GM23248 (cell line): ENCODE measurements at regions not wholly inside any gene's neighbourhood (a gene's known extent, or its start where the extent isn't known, plus 50 kb on each side); places are given as distances from the start of the nearest gene placed in this dataset.
A peak's percentile ranks its signal among the peaks of the same experiment; 100 is the strongest.

Source experiments
- DNase-seq: peaks from one replicate; pipeline ENCODE4 v3.0.0-alpha.2; 2015
- H2AFZ ChIP-seq: fragments of 200-600 bp; sonication (generic); 2 replicates; pipeline ENCODE4 v1.6.1; 2016; ENCODE audit warnings: antibody characterized with exemption
- H3F3A ChIP-seq: fragments of 200-600 bp; sonication (generic); 2 replicates; pipeline ENCODE4 v1.6.1; 2016; ENCODE audit warnings: mild to moderate bottlenecking, antibody characterized with exemption, mixed run types; ENCODE audit not compliant: insufficient read depth
- H3K27ac ChIP-seq: fragments of 200-600 bp; sonication (generic); 2 replicates; pipeline ENCODE4 v1.5.1; 2016; ENCODE audit warnings: mild to moderate bottlenecking
- H3K27me3 ChIP-seq: fragments of 200-600 bp; sonication (generic); replicated peaks from 2 replicates; pipeline ENCODE4 v1.6.1; 2016; ENCODE audit warnings: mild to moderate bottlenecking; ENCODE audit not compliant: insufficient read depth
- H3K36me3 ChIP-seq: fragments of 200-600 bp; sonication (generic); 2 replicates; pipeline ENCODE4 v1.6.1; 2016; ENCODE audit warnings: low read depth, mild to moderate bottlenecking
- H3K4me1 ChIP-seq: fragments of 200-600 bp; sonication (generic); 2 replicates; pipeline ENCODE4 v1.6.1; 2016; ENCODE audit warnings: mild to moderate bottlenecking; ENCODE audit not compliant: insufficient read depth
- H3K4me2 ChIP-seq: fragments of 200-600 bp; sonication (generic); one replicate; pipeline ENCODE4 v1.6.1; 2016; ENCODE audit warnings: mild to moderate bottlenecking; ENCODE audit not compliant: unreplicated experiment
- H3K4me3 ChIP-seq: fragments of 200-600 bp; sonication (generic); 2 replicates; pipeline ENCODE4 v1.5.1; 2016; ENCODE audit warnings: mild to moderate bottlenecking
- H3K79me2 ChIP-seq: fragments of 200-600 bp; sonication (generic); 2 replicates; pipeline ENCODE4 v1.6.1; 2016; ENCODE audit warnings: mild to moderate bottlenecking; ENCODE audit not compliant: insufficient read depth
- H3K9ac ChIP-seq: fragments of 200-600 bp; sonication (generic); 2 replicates; pipeline ENCODE4 v1.6.1; 2016; ENCODE audit warnings: mild to moderate bottlenecking
- H3K9me2 ChIP-seq: fragments of 200-600 bp; sonication (generic); 2 replicates; pipeline ENCODE4 v1.6.1; 2016; ENCODE audit warnings: mixed run types, mild to moderate bottlenecking, moderate library complexity; ENCODE audit not compliant: insufficient read depth
- H3K9me3 ChIP-seq: fragments of 200-600 bp; sonication (generic); one replicate; pipeline ENCODE4 v1.6.1; 2017; ENCODE audit warnings: low read depth
- H4K20me1 ChIP-seq: fragments of 200-600 bp; sonication (generic); 2 replicates; pipeline ENCODE4 v1.6.0; 2016; ENCODE audit not compliant: insufficient read depth
- EZH2 ChIP-seq: fragments of 200-600 bp; sonication (generic); IDR thresholded peaks from 2 replicates; pipeline ENCODE4 v1.6.1; 2018; ENCODE audit warnings: antibody characterized with exemption, mild to moderate bottlenecking; ENCODE audit not compliant: insufficient read depth, poor library complexity, severe bottlenecking
- EZH2phosphoT487 ChIP-seq: fragments of 200-600 bp; sonication (generic); IDR thresholded peaks from 2 replicates; pipeline ENCODE4 v1.6.1; 2018; ENCODE audit warnings: antibody characterized with exemption, moderate library complexity, mild to moderate bottlenecking, low read depth; ENCODE audit not compliant: insufficient read depth
- WGBS, 2 experiments: methylation state at CpG; one replicate each; pipeline ENCODE4 v1.1.6; 2015 to 2017; ENCODE audit warnings: low lambda C conversion rate in 2 of 2, low coverage in 1 of 2; ENCODE audit errors: missing lambda C conversion rate in 2 of 2; 5-methylcytosine and 5-hydroxymethylcytosine counted together
- in situ Hi-C: fragments of 300-500 bp; cut with MboI; formaldehyde crosslinking; loops from 2 replicates; pipeline ENCODE4 v1.15.0; 2020

DNA sequence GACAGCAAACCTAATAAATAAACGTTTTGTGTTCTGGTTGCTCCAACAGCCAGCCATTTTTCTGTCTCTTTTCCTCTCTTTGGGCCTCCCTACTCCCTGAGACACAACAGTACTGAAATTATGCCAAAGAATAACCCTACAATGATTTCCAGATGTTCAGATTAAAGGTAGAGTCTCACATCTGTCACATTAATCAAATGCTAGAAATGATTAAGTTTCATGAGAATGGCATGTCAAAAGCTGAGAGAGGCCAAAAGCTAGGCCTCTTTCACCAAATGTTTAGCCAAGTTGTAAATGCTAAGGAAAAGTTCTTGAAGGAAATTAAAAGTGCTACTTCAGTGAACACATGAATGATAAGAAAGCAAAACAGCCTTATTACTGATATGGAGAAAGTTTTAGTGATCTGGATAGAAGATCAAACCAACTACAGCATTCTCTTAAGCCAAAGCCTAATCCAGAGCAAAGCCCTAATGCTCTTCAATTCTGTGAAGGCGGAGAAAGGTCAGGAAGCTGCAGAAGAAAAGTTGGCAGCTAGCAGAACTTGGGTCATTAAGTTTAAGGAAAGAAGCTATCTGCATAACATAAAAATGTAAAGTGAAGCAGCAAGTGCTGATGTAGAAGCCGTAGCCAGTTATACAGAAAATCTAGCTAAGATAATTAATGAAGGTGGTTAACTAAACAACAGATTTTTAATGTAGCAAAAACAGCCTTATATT lies 182.1 kb upstream of the NUDT6 start:
- Histone ChIP-seq H3K4me1 (peaks cover 10% of the 10 kb centered on the region), H4K20me1 (no peaks in the 10 kb centered on the region), H3K36me3 (no peaks in the 10 kb centered on the region), H3K27me3 (no peaks in the 10 kb centered on the region), H3K79me2 (no peaks in the 10 kb centered on the region), H3F3A (no peaks in the 10 kb centered on the region), H3K9me3 (no peaks in the 10 kb centered on the region), H3K4me3 (no peak overlapping the region), H2AFZ (no peak overlapping the region), H3K9me2 (no peaks in the 10 kb centered on the region), H3K4me2 (no peak overlapping the region), H3K27ac (no peak overlapping the region), H3K9ac (no peak overlapping the region)
- peak; percentile 21 for DNase-seq
- TF ChIP-seq EZH2phosphoT487 (no peak), EZH2 (no peak)
- WGBS, 2 experiments = 61 to 67% methylated on average over 3 of the region's 3 CpGs
- in situ Hi-C loops = no loop called here

DNA sequence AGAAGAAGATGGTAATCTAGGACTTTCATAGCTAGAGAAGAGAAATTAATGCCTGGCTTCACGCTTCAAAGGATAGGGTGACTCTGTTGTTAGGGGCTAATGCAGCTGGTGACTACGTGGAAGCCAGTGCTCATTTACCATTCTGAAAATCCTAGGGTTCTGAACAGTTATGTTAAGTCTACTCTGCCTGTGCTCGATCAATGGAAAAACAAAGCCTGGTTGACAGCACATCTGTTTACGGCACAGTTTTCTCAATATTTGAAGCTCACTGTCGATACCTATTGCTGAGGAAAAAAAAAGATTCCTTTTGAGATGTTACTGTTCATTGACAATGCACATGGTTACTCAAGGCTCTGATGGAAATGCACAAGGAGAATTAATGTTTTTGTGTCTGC lies 182.6 kb upstream of the NUDT6 start:
- no peak overlapping the region for H3K27ac ChIP-seq
- 97 to 98% methylated on average over 5 of the region's 5 CpGs for WGBS, 2 experiments
- H4K20me1 ChIP-seq = no peaks in the 10 kb centered on the region
- no peak overlapping the region for H2AFZ ChIP-seq
- H3K9me2 ChIP-seq = no peaks in the 10 kb centered on the region
- no peak for TF ChIP-seq EZH2phosphoT487
- no peak for TF ChIP-seq EZH2
- H3F3A ChIP-seq = no peaks in the 10 kb centered on the region
- no peak for DNase-seq
- no peaks in the 10 kb centered on the region for H3K9me3 ChIP-seq
- H3K4me1 ChIP-seq = peaks cover 10% of the 10 kb centered on the region
- no peaks in the 10 kb centered on the region for H3K27me3 ChIP-seq
- no peak overlapping the region for H3K9ac ChIP-seq
- no peaks in the 10 kb centered on the region for H3K79me2 ChIP-seq
- no peak overlapping the region for H3K4me3 ChIP-seq
- H3K4me2 ChIP-seq = no peak overlapping the region
- in situ Hi-C loops = no loop called here
- no peaks in the 10 kb centered on the region for H3K36me3 ChIP-seq

DNA sequence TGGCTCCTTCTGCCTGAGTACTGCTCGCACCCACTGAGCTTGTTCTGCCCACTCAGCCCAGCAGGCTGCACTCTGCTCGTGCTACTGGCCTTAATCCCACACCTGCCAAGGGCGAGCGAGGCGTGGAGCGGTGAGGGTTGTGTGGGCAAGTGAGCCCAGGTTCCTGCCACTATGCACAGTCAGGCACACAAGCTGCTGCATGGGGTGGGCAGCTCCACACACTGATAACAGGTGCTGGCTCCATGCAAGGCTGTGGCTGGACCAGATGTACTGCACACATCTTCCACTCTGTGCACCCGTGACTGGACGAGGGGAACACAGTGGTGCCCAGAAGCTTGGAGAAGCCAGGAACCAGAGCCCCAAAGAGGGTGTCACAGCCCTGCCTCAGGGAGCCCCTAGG lies 184.3 kb upstream of the NUDT6 start:
- Histone ChIP-seq H3K9ac (no peak overlapping the region), H2AFZ (no peak overlapping the region), H3K9me2 (no peaks in the 10 kb centered on the region), H3K4me1 (peaks cover 23% of the 10 kb centered on the region), H3K79me2 (no peaks in the 10 kb centered on the region), H3K27ac (no peak overlapping the region), H3K4me3 (no peak overlapping the region), H3K27me3 (no peaks in the 10 kb centered on the region), H3F3A (no peaks in the 10 kb centered on the region), H3K9me3 (no peaks in the 10 kb centered on the region), H3K36me3 (no peaks in the 10 kb centered on the region), H3K4me2 (no peak overlapping the region), H4K20me1 (no peaks in the 10 kb centered on the region)
- in situ Hi-C loops = no loop called here
- no peak for DNase-seq
- 96 to 98% methylated on average over 7 to 8 of the region's 8 CpGs for WGBS, 2 experiments
- no peak for TF ChIP-seq EZH2
- no peak for TF ChIP-seq EZH2phosphoT487

GRCh38 chr4:123107444-123108252 lies 185.3 kb upstream of the NUDT6 start:
- no peak overlapping the region for H3K27ac ChIP-seq
- H2AFZ ChIP-seq = no peak overlapping the region
- H3K9me3 ChIP-seq = no peaks in the 10 kb centered on the region
- H3K9me2 ChIP-seq = no peaks in the 10 kb centered on the region
- H3K4me2 ChIP-seq = no peak overlapping the region
- no peaks in the 10 kb centered on the region for H3K79me2 ChIP-seq
- peaks cover 23% of the 10 kb centered on the region for H3K4me1 ChIP-seq
- DNase-seq = no peak
- TF ChIP-seq EZH2 (no peak), EZH2phosphoT487 (no peak)
- H3K9ac ChIP-seq = no peak overlapping the region
- H3F3A ChIP-seq = no peaks in the 10 kb centered on the region
- WGBS, 2 experiments = 94% methylated on average over 16 of the region's 16 CpGs
- in situ Hi-C loops = no loop called here
- H3K36me3 ChIP-seq = no peaks in the 10 kb centered on the region
- H3K27me3 ChIP-seq = no peaks in the 10 kb centered on the region
- H3K4me3 ChIP-seq = no peak overlapping the region
- no peaks in the 10 kb centered on the region for H4K20me1 ChIP-seq
